ENCODE measurements at regions not wholly inside any gene's neighbourhood (a gene's known extent, or its start where the extent isn't known, plus 50 kb on each side); places are given as distances from the start of the nearest gene placed in this dataset.

GRCh38 chr22:49237703-49238102 is 590.0 kb downstream of the BRD1 start:
- BruUV-seq (replicated peaks), result no TSS peak
- H3K9me3 ChIP-seq (ENCODE audit: control insufficient read depth in 1 of 2, insufficient read depth in 1 of 2, low read depth in 1 of 2, low read length in 2 of 2), result no peaks in the 10 kb centered on the region

DNA sequence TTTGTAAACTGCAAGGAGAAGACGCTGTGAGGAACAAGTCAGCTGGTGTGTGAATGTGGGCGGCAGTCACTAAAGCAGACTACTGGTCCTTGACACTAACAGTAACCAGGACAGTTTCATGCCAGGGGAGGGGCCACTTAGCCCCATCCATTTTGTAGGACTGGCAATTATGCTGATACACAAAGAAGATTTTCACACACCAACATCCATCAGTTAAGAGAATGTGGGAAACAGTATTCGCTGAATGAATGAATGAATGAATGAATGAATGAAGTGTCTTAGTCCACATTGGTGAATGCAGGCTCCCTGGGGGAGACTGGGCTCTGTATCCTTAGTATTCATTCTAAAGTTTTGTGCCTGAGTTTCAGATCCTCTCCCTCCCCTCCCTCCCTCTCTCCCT is 590.4 kb downstream of the BRD1 start:
- no peak for TF ChIP-seq SP1 (IDR thresholded peaks at IDR 0.05; ENCODE audit: low read depth)
- TF ChIP-seq TCF7L2 (IDR thresholded peaks at IDR 0.05; ENCODE audit: borderline replicate concordance, extremely low read depth, insufficient read depth, insufficient read length), result no peak
- TF ChIP-seq CEBPB (IDR thresholded peaks at IDR 0.05; ENCODE audit: low read depth), result no peak
- TF ChIP-seq EZH2phosphoT487 (IDR thresholded peaks at IDR 0.05; ENCODE audit: borderline replicate concordance), result no peak
- no peak for TF ChIP-seq CBX3 (IDR thresholded peaks at IDR 0.05; ENCODE audit: low read depth)
- TF ChIP-seq SRF (IDR thresholded peaks at IDR 0.05; ENCODE audit: low read depth), result no peak
- TF ChIP-seq POLR2A (IDR thresholded peaks at IDR 0.05; ENCODE audit: borderline replicate concordance, extremely low read depth, insufficient read depth, insufficient read length), result no peak
- TF ChIP-seq, protein P1, sequence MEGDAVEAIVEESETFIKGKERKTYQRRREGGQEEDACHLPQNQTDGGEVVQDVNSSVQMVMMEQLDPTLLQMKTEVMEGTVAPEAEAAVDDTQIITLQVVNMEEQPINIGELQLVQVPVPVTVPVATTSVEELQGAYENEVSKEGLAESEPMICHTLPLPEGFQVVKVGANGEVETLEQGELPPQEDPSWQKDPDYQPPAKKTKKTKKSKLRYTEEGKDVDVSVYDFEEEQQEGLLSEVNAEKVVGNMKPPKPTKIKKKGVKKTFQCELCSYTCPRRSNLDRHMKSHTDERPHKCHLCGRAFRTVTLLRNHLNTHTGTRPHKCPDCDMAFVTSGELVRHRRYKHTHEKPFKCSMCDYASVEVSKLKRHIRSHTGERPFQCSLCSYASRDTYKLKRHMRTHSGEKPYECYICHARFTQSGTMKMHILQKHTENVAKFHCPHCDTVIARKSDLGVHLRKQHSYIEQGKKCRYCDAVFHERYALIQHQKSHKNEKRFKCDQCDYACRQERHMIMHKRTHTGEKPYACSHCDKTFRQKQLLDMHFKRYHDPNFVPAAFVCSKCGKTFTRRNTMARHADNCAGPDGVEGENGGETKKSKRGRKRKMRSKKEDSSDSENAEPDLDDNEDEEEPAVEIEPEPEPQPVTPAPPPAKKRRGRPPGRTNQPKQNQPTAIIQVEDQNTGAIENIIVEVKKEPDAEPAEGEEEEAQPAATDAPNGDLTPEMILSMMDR (IDR thresholded peaks at IDR 0.05 in 2 of 3, conservative IDR thresholded peaks at IDR 0.05 in 1 of 3; ENCODE audit: borderline replicate concordance in 1 of 3, insufficient read depth in 1 of 3, low read depth in 2 of 3, low read length in 2 of 3), result no peak
- no peak for TF ChIP-seq EGR1 (IDR thresholded peaks at IDR 0.05; ENCODE audit: low read depth)
- TF ChIP-seq ZNF274 (IDR thresholded peaks at IDR 0.05; ENCODE audit: low read depth, low read length), result no peak
- no peak for TF ChIP-seq FOSL1 (IDR thresholded peaks at IDR 0.05; ENCODE audit: low read depth)
- DNase-seq (ENCODE audit: low read depth, low spot score) (no peak), ATAC-seq (no peak)
- ChIA-PET POLR2A (no interaction called here), CTCF (no interaction called here), RAD21 (ENCODE audit: low non-redundant PET in 1 of 2, low total read pairs in 2 of 2, uncharacterized antibody in 2 of 2, unreplicated experiment in 2 of 2) (no interaction called here)
- Histone ChIP-seq H3K9me3 (ENCODE audit: control insufficient read depth in 1 of 2, insufficient read depth in 1 of 2, low read depth in 1 of 2, low read length in 2 of 2) (no peaks in the 10 kb centered on the region), H3K9ac (ENCODE audit: low read length) (no peak overlapping the region), H3K4me3 (replicated peaks in 1 of 2; ENCODE audit: low read depth in 1 of 2, low read length in 2 of 2) (no peak overlapping the region), H3K27me3 (ENCODE audit: insufficient read depth, low read length) (peaks cover 38% of the 10 kb centered on the region), H3K27ac (ENCODE audit: low read depth, low read length) (no peak overlapping the region), H3K36me3 (ENCODE audit: control insufficient read depth in 1 of 2, insufficient read depth in 2 of 2, low read length in 2 of 2) (no peaks in the 10 kb centered on the region), H4K20me1 (ENCODE audit: insufficient read depth) (no peaks in the 10 kb centered on the region), H3K9me2 (ENCODE audit: insufficient read depth) (no peaks in the 10 kb centered on the region), H3K79me2 (ENCODE audit: insufficient read depth, low read length) (no peaks in the 10 kb centered on the region), H3K4me1 (ENCODE audit: control insufficient read depth in 1 of 2, insufficient read depth in 2 of 2, low read length in 2 of 2) (no peaks in the 10 kb centered on the region), H2AFZ (ENCODE audit: low read depth, low read length, poor library complexity, severe bottlenecking) (no peak overlapping the region), H3K4me2 (ENCODE audit: low read length) (no peak overlapping the region)
- intact Hi-C loops (cut with micrococcal nuclease), result no loop called here
- no TSS peak for BruUV-seq (replicated peaks)

More at GRCh38 chr22:49237703-49238102, 590.0 kb downstream of the BRD1 start:
- no peak for ATAC-seq
- H3K79me2 ChIP-seq (ENCODE audit: insufficient read depth, low read length), result no peaks in the 10 kb centered on the region
- H3K9me2 ChIP-seq (ENCODE audit: insufficient read depth), result no peaks in the 10 kb centered on the region
- H3K4me2 ChIP-seq (ENCODE audit: low read length), result no peak overlapping the region
- ChIA-PET CTCF (no interaction called here), POLR2A (no interaction called here), RAD21 (ENCODE audit: low non-redundant PET in 1 of 2, low total read pairs in 2 of 2, uncharacterized antibody in 2 of 2, unreplicated experiment in 2 of 2) (no interaction called here)
- no peak overlapping the region for H3K27ac ChIP-seq (ENCODE audit: low read depth, low read length)
- TF ChIP-seq ZFX (IDR thresholded peaks at IDR 0.05), result no peak
- TF ChIP-seq CEBPB (IDR thresholded peaks at IDR 0.05; ENCODE audit: low read depth), result no peak
- TF ChIP-seq EGR1 (IDR thresholded peaks at IDR 0.05; ENCODE audit: low read depth), result no peak
- no peak for DNase-seq (ENCODE audit: low read depth, low spot score)
- no peaks in the 10 kb centered on the region for H3K4me1 ChIP-seq (ENCODE audit: control insufficient read depth in 1 of 2, insufficient read depth in 2 of 2, low read length in 2 of 2)
- intact Hi-C loops (cut with micrococcal nuclease), result no loop called here
- H3K27me3 ChIP-seq (ENCODE audit: insufficient read depth, low read length), result peaks cover 37% of the 10 kb centered on the region
- no peak overlapping the region for H3K4me3 ChIP-seq (replicated peaks in 1 of 2; ENCODE audit: low read depth in 1 of 2, low read length in 2 of 2)
- H3K9ac ChIP-seq (ENCODE audit: low read length), result no peak overlapping the region
- no peak overlapping the region for H2AFZ ChIP-seq (ENCODE audit: low read depth, low read length, poor library complexity, severe bottlenecking)
- H3K36me3 ChIP-seq (ENCODE audit: control insufficient read depth in 1 of 2, insufficient read depth in 2 of 2, low read length in 2 of 2), result no peaks in the 10 kb centered on the region
- H4K20me1 ChIP-seq (ENCODE audit: insufficient read depth), result no peaks in the 10 kb centered on the region
